Neural cell (in vitro differentiated cells): ENCODE measurements at regions not wholly inside any gene's neighbourhood (a gene's known extent, or its start where the extent isn't known, plus 50 kb on each side); places are given as distances from the start of the nearest gene placed in this dataset.

ENCODE experiments used
- EZH2 ChIP-seq: fragments of 200-600, 300-800 bp; shearing (Covaris generic), sonication (generic); IDR thresholded peaks from 2 replicates; pipeline ENCODE4 v1.6.1; 2014; ENCODE audit warnings: antibody characterized with exemption, low read length, borderline replicate concordance, mild to moderate bottlenecking; ENCODE audit not compliant: insufficient read depth, poor library complexity, severe bottlenecking
- MXI1 ChIP-seq: fragments of 450-650 bp; conservative IDR thresholded peaks from 2 replicates; pipeline ENCODE4 v1.6.1; 2014; ENCODE audit warnings: antibody characterized with exemption, mild to moderate bottlenecking; ENCODE audit not compliant: poor library complexity, severe bottlenecking
- POLR2AphosphoS5 ChIP-seq: IDR thresholded peaks from 2 replicates; pipeline ENCODE4 v1.6.1; 2012
- TAF1 ChIP-seq: IDR thresholded peaks from 2 replicates; pipeline ENCODE4 v1.6.1; 2012; ENCODE audit warnings: low read depth
- TF ChIP-seq, protein P1 (sequence below): fragments of 450-650 bp; IDR thresholded peaks from 2 replicates; pipeline ENCODE4 v1.5.1; 2014; ENCODE audit warnings: antibody characterized with exemption, mild to moderate bottlenecking, moderate library complexity; ENCODE audit not compliant: poor library complexity, severe bottlenecking
- TF ChIP-seq, protein P2 (sequence below): IDR thresholded peaks from 2 replicates; pipeline ENCODE4 v1.6.1; 2012; ENCODE audit warnings: borderline replicate concordance

- TF ChIP-seq, protein P1, sequence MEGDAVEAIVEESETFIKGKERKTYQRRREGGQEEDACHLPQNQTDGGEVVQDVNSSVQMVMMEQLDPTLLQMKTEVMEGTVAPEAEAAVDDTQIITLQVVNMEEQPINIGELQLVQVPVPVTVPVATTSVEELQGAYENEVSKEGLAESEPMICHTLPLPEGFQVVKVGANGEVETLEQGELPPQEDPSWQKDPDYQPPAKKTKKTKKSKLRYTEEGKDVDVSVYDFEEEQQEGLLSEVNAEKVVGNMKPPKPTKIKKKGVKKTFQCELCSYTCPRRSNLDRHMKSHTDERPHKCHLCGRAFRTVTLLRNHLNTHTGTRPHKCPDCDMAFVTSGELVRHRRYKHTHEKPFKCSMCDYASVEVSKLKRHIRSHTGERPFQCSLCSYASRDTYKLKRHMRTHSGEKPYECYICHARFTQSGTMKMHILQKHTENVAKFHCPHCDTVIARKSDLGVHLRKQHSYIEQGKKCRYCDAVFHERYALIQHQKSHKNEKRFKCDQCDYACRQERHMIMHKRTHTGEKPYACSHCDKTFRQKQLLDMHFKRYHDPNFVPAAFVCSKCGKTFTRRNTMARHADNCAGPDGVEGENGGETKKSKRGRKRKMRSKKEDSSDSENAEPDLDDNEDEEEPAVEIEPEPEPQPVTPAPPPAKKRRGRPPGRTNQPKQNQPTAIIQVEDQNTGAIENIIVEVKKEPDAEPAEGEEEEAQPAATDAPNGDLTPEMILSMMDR = no peak
- TF ChIP-seq EZH2 = no peak
- TF ChIP-seq, protein P2, sequence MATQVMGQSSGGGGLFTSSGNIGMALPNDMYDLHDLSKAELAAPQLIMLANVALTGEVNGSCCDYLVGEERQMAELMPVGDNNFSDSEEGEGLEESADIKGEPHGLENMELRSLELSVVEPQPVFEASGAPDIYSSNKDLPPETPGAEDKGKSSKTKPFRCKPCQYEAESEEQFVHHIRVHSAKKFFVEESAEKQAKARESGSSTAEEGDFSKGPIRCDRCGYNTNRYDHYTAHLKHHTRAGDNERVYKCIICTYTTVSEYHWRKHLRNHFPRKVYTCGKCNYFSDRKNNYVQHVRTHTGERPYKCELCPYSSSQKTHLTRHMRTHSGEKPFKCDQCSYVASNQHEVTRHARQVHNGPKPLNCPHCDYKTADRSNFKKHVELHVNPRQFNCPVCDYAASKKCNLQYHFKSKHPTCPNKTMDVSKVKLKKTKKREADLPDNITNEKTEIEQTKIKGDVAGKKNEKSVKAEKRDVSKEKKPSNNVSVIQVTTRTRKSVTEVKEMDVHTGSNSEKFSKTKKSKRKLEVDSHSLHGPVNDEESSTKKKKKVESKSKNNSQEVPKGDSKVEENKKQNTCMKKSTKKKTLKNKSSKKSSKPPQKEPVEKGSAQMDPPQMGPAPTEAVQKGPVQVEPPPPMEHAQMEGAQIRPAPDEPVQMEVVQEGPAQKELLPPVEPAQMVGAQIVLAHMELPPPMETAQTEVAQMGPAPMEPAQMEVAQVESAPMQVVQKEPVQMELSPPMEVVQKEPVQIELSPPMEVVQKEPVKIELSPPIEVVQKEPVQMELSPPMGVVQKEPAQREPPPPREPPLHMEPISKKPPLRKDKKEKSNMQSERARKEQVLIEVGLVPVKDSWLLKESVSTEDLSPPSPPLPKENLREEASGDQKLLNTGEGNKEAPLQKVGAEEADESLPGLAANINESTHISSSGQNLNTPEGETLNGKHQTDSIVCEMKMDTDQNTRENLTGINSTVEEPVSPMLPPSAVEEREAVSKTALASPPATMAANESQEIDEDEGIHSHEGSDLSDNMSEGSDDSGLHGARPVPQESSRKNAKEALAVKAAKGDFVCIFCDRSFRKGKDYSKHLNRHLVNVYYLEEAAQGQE = no peak
- TF ChIP-seq POLR2AphosphoS5 = no peak
- no peak for TF ChIP-seq TAF1
- no peak for TF ChIP-seq MXI1
Observed at GRCh38 chr13:50629966-50630365, 213.5 kb downstream of the DLEU7 start.
